ENCODE measurements at regions not wholly inside any gene's neighbourhood (a gene's known extent, or its start where the extent isn't known, plus 50 kb on each side); places are given as distances from the start of the nearest gene placed in this dataset.

GRCh38 chr1:191875994-191876393 lies 282.3 kb upstream of the RGS18 start:
- Histone ChIP-seq H3K4me1 (ENCODE audit: control insufficient read depth in 1 of 2, insufficient read depth in 1 of 2, low read depth in 1 of 2, low read length in 1 of 2) (no peaks in the 10 kb centered on the region), H3K27me3 (no peaks in the 10 kb centered on the region), H3K27ac (no peak overlapping the region), H3K36me3 (no peaks in the 10 kb centered on the region), H3K4me3 (ENCODE audit: low read depth in 1 of 2, low read length in 1 of 2) (no peak overlapping the region), H3K9me3 (no peaks in the 10 kb centered on the region)
- TF ChIP-seq CTCF (IDR thresholded peaks at IDR 0.05) = no peak

GRCh38 chr1:191876631-191877030 lies 281.6 kb upstream of the RGS18 start:
- H3K27me3 ChIP-seq = no peaks in the 10 kb centered on the region
- H3K36me3 ChIP-seq = no peaks in the 10 kb centered on the region
- H3K4me3 ChIP-seq (ENCODE audit: low read depth in 1 of 2, low read length in 1 of 2) = no peak overlapping the region
- no peaks in the 10 kb centered on the region for H3K4me1 ChIP-seq (ENCODE audit: control insufficient read depth in 1 of 2, insufficient read depth in 1 of 2, low read depth in 1 of 2, low read length in 1 of 2)
- no peak for TF ChIP-seq CTCF (IDR thresholded peaks at IDR 0.05)
- H3K27ac ChIP-seq = no peak overlapping the region
- H3K9me3 ChIP-seq = no peaks in the 10 kb centered on the region

- Histone ChIP-seq H3K4me3 (ENCODE audit: low read depth in 1 of 2, low read length in 1 of 2) (no peak overlapping the region), H3K4me1 (ENCODE audit: control insufficient read depth in 1 of 2, insufficient read depth in 1 of 2, low read depth in 1 of 2, low read length in 1 of 2) (no peaks in the 10 kb centered on the region), H3K27ac (no peak overlapping the region), H3K27me3 (no peaks in the 10 kb centered on the region), H3K36me3 (no peaks in the 10 kb centered on the region), H3K9me3 (no peaks in the 10 kb centered on the region)
- TF ChIP-seq CTCF (IDR thresholded peaks at IDR 0.05) = no peak
Measured at GRCh38 chr1:191882870-191883269, 275.4 kb upstream of the RGS18 start.

GRCh38 chr1:191886977-191887376 lies 271.3 kb upstream of the RGS18 start:
- Histone ChIP-seq H3K9me3 (no peaks in the 10 kb centered on the region), H3K4me1 (ENCODE audit: control insufficient read depth in 1 of 2, insufficient read depth in 1 of 2, low read depth in 1 of 2, low read length in 1 of 2) (no peaks in the 10 kb centered on the region), H3K27me3 (no peaks in the 10 kb centered on the region), H3K36me3 (no peaks in the 10 kb centered on the region), H3K4me3 (ENCODE audit: low read depth in 1 of 2, low read length in 1 of 2) (no peak overlapping the region), H3K27ac (no peak overlapping the region)
- TF ChIP-seq CTCF (IDR thresholded peaks at IDR 0.05) = no peak

- Histone ChIP-seq H3K27ac (no peak overlapping the region), H3K27me3 (no peaks in the 10 kb centered on the region), H3K4me3 (ENCODE audit: low read depth in 1 of 2, low read length in 1 of 2) (no peak overlapping the region), H3K9me3 (no peaks in the 10 kb centered on the region), H3K36me3 (no peaks in the 10 kb centered on the region), H3K4me1 (ENCODE audit: control insufficient read depth in 1 of 2, insufficient read depth in 1 of 2, low read depth in 1 of 2, low read length in 1 of 2) (no peaks in the 10 kb centered on the region)
- TF ChIP-seq CTCF (IDR thresholded peaks at IDR 0.05) = no peak
Measured at GRCh38 chr1:191888996-191889622, 269.2 kb upstream of the RGS18 start.

GRCh38 chr1:191889623-191890003 lies 268.6 kb upstream of the RGS18 start:
- no peak for TF ChIP-seq CTCF (IDR thresholded peaks at IDR 0.05)
- Histone ChIP-seq H3K4me3 (ENCODE audit: low read depth in 1 of 2, low read length in 1 of 2) (no peak overlapping the region), H3K27me3 (no peaks in the 10 kb centered on the region), H3K9me3 (no peaks in the 10 kb centered on the region), H3K27ac (no peak overlapping the region), H3K4me1 (ENCODE audit: control insufficient read depth in 1 of 2, insufficient read depth in 1 of 2, low read depth in 1 of 2, low read length in 1 of 2) (no peaks in the 10 kb centered on the region), H3K36me3 (no peaks in the 10 kb centered on the region)

All from neutrophil (primary cell).